ENCODE measurements at regions not wholly inside any gene's neighbourhood (a gene's known extent, or its start where the extent isn't known, plus 50 kb on each side); places are given as distances from the start of the nearest gene placed in this dataset.

GRCh38 chr2:80737047-80737446 lies 432.5 kb upstream of the LRRTM1 start:
- Histone ChIP-seq H3K9ac (ENCODE audit: low read depth, low read length) (no peak overlapping the region), H4K20me1 (ENCODE audit: insufficient read depth, low read length) (no peaks in the 10 kb centered on the region), H3K27ac (ENCODE audit: low read length) (no peak overlapping the region), H2AFZ (ENCODE audit: low read depth, low read length) (no peak overlapping the region), H3K4me2 (ENCODE audit: insufficient read depth, low read length) (no peak overlapping the region), H3K9me3 (ENCODE audit: insufficient read depth, low read length, severe bottlenecking) (no peaks in the 10 kb centered on the region), H3K4me1 (ENCODE audit: insufficient read depth, low read length) (no peaks in the 10 kb centered on the region), H3K79me2 (ENCODE audit: insufficient read depth, low read length) (no peaks in the 10 kb centered on the region), H3K4me3 (ENCODE audit: low read depth in 1 of 2, low read length in 2 of 2) (no peak overlapping the region), H3K36me3 (ENCODE audit: insufficient read depth, low read length) (no peaks in the 10 kb centered on the region), H3K27me3 (ENCODE audit: insufficient read depth, low read length, poor library complexity) (no peaks in the 10 kb centered on the region)
- TF ChIP-seq EZH2 (IDR thresholded peaks at IDR 0.05; ENCODE audit: borderline replicate concordance, low read depth, low read length, severe bottlenecking) = no peak
- TF ChIP-seq, protein P1, sequence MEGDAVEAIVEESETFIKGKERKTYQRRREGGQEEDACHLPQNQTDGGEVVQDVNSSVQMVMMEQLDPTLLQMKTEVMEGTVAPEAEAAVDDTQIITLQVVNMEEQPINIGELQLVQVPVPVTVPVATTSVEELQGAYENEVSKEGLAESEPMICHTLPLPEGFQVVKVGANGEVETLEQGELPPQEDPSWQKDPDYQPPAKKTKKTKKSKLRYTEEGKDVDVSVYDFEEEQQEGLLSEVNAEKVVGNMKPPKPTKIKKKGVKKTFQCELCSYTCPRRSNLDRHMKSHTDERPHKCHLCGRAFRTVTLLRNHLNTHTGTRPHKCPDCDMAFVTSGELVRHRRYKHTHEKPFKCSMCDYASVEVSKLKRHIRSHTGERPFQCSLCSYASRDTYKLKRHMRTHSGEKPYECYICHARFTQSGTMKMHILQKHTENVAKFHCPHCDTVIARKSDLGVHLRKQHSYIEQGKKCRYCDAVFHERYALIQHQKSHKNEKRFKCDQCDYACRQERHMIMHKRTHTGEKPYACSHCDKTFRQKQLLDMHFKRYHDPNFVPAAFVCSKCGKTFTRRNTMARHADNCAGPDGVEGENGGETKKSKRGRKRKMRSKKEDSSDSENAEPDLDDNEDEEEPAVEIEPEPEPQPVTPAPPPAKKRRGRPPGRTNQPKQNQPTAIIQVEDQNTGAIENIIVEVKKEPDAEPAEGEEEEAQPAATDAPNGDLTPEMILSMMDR (IDR thresholded peaks at IDR 0.05; ENCODE audit: borderline replicate concordance, extremely low read depth, low read length, poor library complexity, severe bottlenecking) = no peak
- DNase-seq (no peak), ATAC-seq (ENCODE audit: insufficient read depth, low read depth) (no peak)

GRCh38 chr2:80725001-80725400 lies 420.4 kb upstream of the LRRTM1 start:
- H3K36me3 ChIP-seq (ENCODE audit: insufficient read depth, low read length) = no peaks in the 10 kb centered on the region
- no peak for TF ChIP-seq EZH2 (IDR thresholded peaks at IDR 0.05; ENCODE audit: borderline replicate concordance, low read depth, low read length, severe bottlenecking)
- TF ChIP-seq, protein P1 (IDR thresholded peaks at IDR 0.05; ENCODE audit: borderline replicate concordance, extremely low read depth, low read length, poor library complexity, severe bottlenecking) = no peak
- H3K27ac ChIP-seq (ENCODE audit: low read length) = no peak overlapping the region
- H4K20me1 ChIP-seq (ENCODE audit: insufficient read depth, low read length) = no peaks in the 10 kb centered on the region
- H3K4me1 ChIP-seq (ENCODE audit: insufficient read depth, low read length) = no peaks in the 10 kb centered on the region
- no peak overlapping the region for H3K4me3 ChIP-seq (ENCODE audit: low read depth in 1 of 2, low read length in 2 of 2)
- no peaks in the 10 kb centered on the region for H3K27me3 ChIP-seq (ENCODE audit: insufficient read depth, low read length, poor library complexity)
- DNase-seq (no peak), ATAC-seq (ENCODE audit: insufficient read depth, low read depth) (no peak)
- no peak overlapping the region for H2AFZ ChIP-seq (ENCODE audit: low read depth, low read length)
- no peaks in the 10 kb centered on the region for H3K79me2 ChIP-seq (ENCODE audit: insufficient read depth, low read length)
- H3K9me3 ChIP-seq (ENCODE audit: insufficient read depth, low read length, severe bottlenecking) = no peaks in the 10 kb centered on the region
- H3K4me2 ChIP-seq (ENCODE audit: insufficient read depth, low read length) = no peak overlapping the region
- no peak overlapping the region for H3K9ac ChIP-seq (ENCODE audit: low read depth, low read length)

GRCh38 chr2:80722803-80723202 lies 418.3 kb upstream of the LRRTM1 start:
- H3K4me3 ChIP-seq (ENCODE audit: low read depth in 1 of 2, low read length in 2 of 2) = no peak overlapping the region
- H3K4me1 ChIP-seq (ENCODE audit: insufficient read depth, low read length) = no peaks in the 10 kb centered on the region
- no peaks in the 10 kb centered on the region for H3K9me3 ChIP-seq (ENCODE audit: insufficient read depth, low read length, severe bottlenecking)
- H4K20me1 ChIP-seq (ENCODE audit: insufficient read depth, low read length) = no peaks in the 10 kb centered on the region
- no peak overlapping the region for H3K9ac ChIP-seq (ENCODE audit: low read depth, low read length)
- DNase-seq = no peak
- no peak for TF ChIP-seq EZH2 (IDR thresholded peaks at IDR 0.05; ENCODE audit: borderline replicate concordance, low read depth, low read length, severe bottlenecking)
- H3K27ac ChIP-seq (ENCODE audit: low read length) = no peak overlapping the region
- H2AFZ ChIP-seq (ENCODE audit: low read depth, low read length) = no peak overlapping the region
- H3K36me3 ChIP-seq (ENCODE audit: insufficient read depth, low read length) = no peaks in the 10 kb centered on the region
- no peaks in the 10 kb centered on the region for H3K27me3 ChIP-seq (ENCODE audit: insufficient read depth, low read length, poor library complexity)
- no peaks in the 10 kb centered on the region for H3K79me2 ChIP-seq (ENCODE audit: insufficient read depth, low read length)
- no peak overlapping the region for H3K4me2 ChIP-seq (ENCODE audit: insufficient read depth, low read length)
- ATAC-seq (ENCODE audit: insufficient read depth, low read depth) = no peak

DNA sequence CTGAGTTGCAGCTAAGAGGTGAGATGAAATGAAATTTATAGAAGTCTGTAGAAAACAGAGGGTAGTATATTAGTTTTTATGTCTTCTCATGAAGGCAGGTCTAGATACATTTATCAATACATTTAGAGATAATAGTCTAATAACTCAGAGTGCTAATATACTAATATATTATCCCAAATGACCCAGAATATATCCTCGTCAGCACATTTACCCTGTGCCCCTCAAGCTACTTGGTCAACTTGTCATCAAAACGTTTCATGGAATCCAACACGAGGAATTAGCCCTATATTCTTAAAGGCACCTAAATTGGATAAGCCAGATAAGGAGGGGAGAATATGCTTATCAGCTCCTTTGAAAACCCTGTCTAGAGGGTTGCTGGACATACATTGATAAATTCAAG lies 415.1 kb upstream of the LRRTM1 start:
- Histone ChIP-seq H2AFZ (ENCODE audit: low read depth, low read length) (no peak overlapping the region), H3K4me2 (ENCODE audit: insufficient read depth, low read length) (no peak overlapping the region)
- no peak for ATAC-seq (ENCODE audit: insufficient read depth, low read depth)

More for the DNA sequence above, 415.1 kb upstream of the LRRTM1 start:
- Histone ChIP-seq H3K27ac (ENCODE audit: low read length) (no peak overlapping the region), H3K4me1 (ENCODE audit: insufficient read depth, low read length) (no peaks in the 10 kb centered on the region), H3K79me2 (ENCODE audit: insufficient read depth, low read length) (no peaks in the 10 kb centered on the region), H3K9me3 (ENCODE audit: insufficient read depth, low read length, severe bottlenecking) (no peaks in the 10 kb centered on the region), H3K27me3 (ENCODE audit: insufficient read depth, low read length, poor library complexity) (no peaks in the 10 kb centered on the region), H3K36me3 (ENCODE audit: insufficient read depth, low read length) (no peaks in the 10 kb centered on the region), H4K20me1 (ENCODE audit: insufficient read depth, low read length) (no peaks in the 10 kb centered on the region), H3K4me3 (ENCODE audit: low read depth in 1 of 2, low read length in 2 of 2) (no peak overlapping the region), H3K9ac (ENCODE audit: low read depth, low read length) (no peak overlapping the region)
- no peak for DNase-seq
- TF ChIP-seq, protein P1 (IDR thresholded peaks at IDR 0.05; ENCODE audit: borderline replicate concordance, extremely low read depth, low read length, poor library complexity, severe bottlenecking) = no peak
- no peak for TF ChIP-seq EZH2 (IDR thresholded peaks at IDR 0.05; ENCODE audit: borderline replicate concordance, low read depth, low read length, severe bottlenecking)
